ENCODE measurements at regions not wholly inside any gene's neighbourhood (a gene's known extent, or its start where the extent isn't known, plus 50 kb on each side); places are given as distances from the start of the nearest gene placed in this dataset.

- TF ChIP-seq CTCF (IDR thresholded peaks at IDR 0.05) = no peak
- TF ChIP-seq POLR2AphosphoS5 (IDR thresholded peaks at IDR 0.05) = no peak
- no peak for TF ChIP-seq POLR2A (IDR thresholded peaks at IDR 0.05)
Measured at GRCh38 chr5:89133129-89133528, 250.1 kb upstream of the MEF2C start.
